Osteocyte (in vitro differentiated cells): ENCODE measurements at regions not wholly inside any gene's neighbourhood (a gene's known extent, or its start where the extent isn't known, plus 50 kb on each side); places are given as distances from the start of the nearest gene placed in this dataset.

Experiments
- DNase-seq: peaks from one replicate; pipeline ENCODE4 v3.0.0; 2021; ENCODE audit warnings: mixed read lengths; ENCODE audit not compliant: unreplicated experiment; ENCODE audit errors: extremely low spot score
- H3K27ac Mint-ChIP-seq: one replicate; pipeline ENCODE4 v1.8.0; 2021; ENCODE audit warnings: mild to moderate bottlenecking, mixed read lengths; ENCODE audit not compliant: unreplicated experiment
- H3K27me3 Mint-ChIP-seq: one replicate; pipeline ENCODE4 v1.8.0; 2021; ENCODE audit warnings: mixed read lengths; ENCODE audit not compliant: unreplicated experiment
- H3K36me3 Mint-ChIP-seq: one replicate; pipeline ENCODE4 v1.8.0; 2021; ENCODE audit warnings: mixed read lengths; ENCODE audit not compliant: unreplicated experiment
- H3K4me1 Mint-ChIP-seq: one replicate; pipeline ENCODE4 v1.8.0; 2021; ENCODE audit warnings: mixed read lengths; ENCODE audit not compliant: unreplicated experiment
- H3K4me3 Mint-ChIP-seq: one replicate; pipeline ENCODE4 v1.8.0; 2021; ENCODE audit warnings: mild to moderate bottlenecking, moderate library complexity, mixed read lengths; ENCODE audit not compliant: unreplicated experiment
- H3K9me3 Mint-ChIP-seq: one replicate; pipeline ENCODE4 v1.8.0; 2021; ENCODE audit warnings: mixed read lengths; ENCODE audit not compliant: unreplicated experiment
- TF ChIP-seq, protein P1 (sequence below): fragments of 200-600 bp; sonication (generic); IDR thresholded peaks from 2 replicates; pipeline ENCODE4 v1.5.0; 2021; ENCODE audit warnings: antibody characterized with exemption, mild to moderate bottlenecking, moderate library complexity

- Mint-ChIP-seq H3K36me3 (no peaks in the 10 kb centered on the region), H3K4me3 (no peak overlapping the region), H3K4me1 (no peaks in the 10 kb centered on the region), H3K9me3 (no peaks in the 10 kb centered on the region), H3K27me3 (no peaks in the 10 kb centered on the region), H3K27ac (no peak overlapping the region)
- no peak for DNase-seq
- TF ChIP-seq, protein P1, sequence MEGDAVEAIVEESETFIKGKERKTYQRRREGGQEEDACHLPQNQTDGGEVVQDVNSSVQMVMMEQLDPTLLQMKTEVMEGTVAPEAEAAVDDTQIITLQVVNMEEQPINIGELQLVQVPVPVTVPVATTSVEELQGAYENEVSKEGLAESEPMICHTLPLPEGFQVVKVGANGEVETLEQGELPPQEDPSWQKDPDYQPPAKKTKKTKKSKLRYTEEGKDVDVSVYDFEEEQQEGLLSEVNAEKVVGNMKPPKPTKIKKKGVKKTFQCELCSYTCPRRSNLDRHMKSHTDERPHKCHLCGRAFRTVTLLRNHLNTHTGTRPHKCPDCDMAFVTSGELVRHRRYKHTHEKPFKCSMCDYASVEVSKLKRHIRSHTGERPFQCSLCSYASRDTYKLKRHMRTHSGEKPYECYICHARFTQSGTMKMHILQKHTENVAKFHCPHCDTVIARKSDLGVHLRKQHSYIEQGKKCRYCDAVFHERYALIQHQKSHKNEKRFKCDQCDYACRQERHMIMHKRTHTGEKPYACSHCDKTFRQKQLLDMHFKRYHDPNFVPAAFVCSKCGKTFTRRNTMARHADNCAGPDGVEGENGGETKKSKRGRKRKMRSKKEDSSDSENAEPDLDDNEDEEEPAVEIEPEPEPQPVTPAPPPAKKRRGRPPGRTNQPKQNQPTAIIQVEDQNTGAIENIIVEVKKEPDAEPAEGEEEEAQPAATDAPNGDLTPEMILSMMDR = no peak
Measured at GRCh38 chr13:58266271-58266670, 634.7 kb downstream of the PCDH17 start.

- Mint-ChIP-seq H3K9me3 (no peaks in the 10 kb centered on the region), H3K4me3 (no peak overlapping the region), H3K4me1 (no peaks in the 10 kb centered on the region), H3K36me3 (no peaks in the 10 kb centered on the region), H3K27ac (no peak overlapping the region), H3K27me3 (peaks cover 3% of the 10 kb centered on the region)
- DNase-seq = no peak
- TF ChIP-seq, protein P1 = no peak
Measured at GRCh38 chr13:58298556-58299135, 667.1 kb downstream of the PCDH17 start.

- H3K9me3 Mint-ChIP-seq = no peaks in the 10 kb centered on the region
- no peak for DNase-seq
- H3K27ac Mint-ChIP-seq = no peak overlapping the region
- TF ChIP-seq, protein P1 = no peak
- H3K36me3 Mint-ChIP-seq = no peaks in the 10 kb centered on the region
- H3K27me3 Mint-ChIP-seq = no peaks in the 10 kb centered on the region
- no peaks in the 10 kb centered on the region for H3K4me1 Mint-ChIP-seq
- no peak overlapping the region for H3K4me3 Mint-ChIP-seq
Measured at GRCh38 chr13:58300224-58300623, 668.7 kb downstream of the PCDH17 start.

DNA sequence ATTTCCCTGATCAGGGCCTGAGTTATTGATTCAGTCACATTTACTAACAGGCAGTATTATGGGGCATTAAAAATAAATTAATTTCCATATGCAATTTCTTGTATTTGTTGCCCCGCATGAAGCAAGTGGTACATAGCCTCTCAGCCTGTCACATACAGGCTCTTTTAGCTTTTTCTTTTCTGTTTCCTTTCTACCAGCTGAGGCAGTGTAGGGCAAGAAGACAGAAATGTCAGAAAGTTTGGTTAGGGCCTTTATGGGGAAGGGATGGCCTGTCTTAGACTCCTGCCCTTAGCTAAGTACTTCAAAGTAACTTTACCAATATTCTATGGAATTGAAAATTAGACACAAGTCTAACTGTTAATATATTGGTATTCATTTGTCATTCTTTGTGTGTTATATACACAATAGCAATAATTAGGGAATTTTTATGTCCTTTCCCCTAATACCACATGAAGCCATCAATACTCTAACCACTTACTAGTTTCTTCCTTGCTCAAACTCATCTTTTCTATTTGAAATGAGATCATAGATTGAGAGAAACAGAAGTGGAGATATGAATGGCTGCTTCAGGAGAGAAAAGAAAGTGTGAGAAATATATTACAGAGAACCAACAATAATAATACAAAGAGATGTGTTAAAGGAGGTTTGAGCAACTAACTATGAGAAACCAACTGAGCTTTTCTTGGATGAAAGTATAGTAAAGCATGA, 669.6 kb downstream of the PCDH17 start:
- TF ChIP-seq, protein P1 = no peak
- H3K36me3 Mint-ChIP-seq = no peaks in the 10 kb centered on the region
- H3K27ac Mint-ChIP-seq = no peak overlapping the region
- H3K27me3 Mint-ChIP-seq = no peaks in the 10 kb centered on the region
- DNase-seq = no peak
- no peak overlapping the region for H3K4me3 Mint-ChIP-seq
- no peaks in the 10 kb centered on the region for H3K9me3 Mint-ChIP-seq
- H3K4me1 Mint-ChIP-seq = no peaks in the 10 kb centered on the region

GRCh38 chr13:58302349-58302748, 670.8 kb downstream of the PCDH17 start:
- TF ChIP-seq, protein P1 = no peak
- Mint-ChIP-seq H3K27me3 (no peaks in the 10 kb centered on the region), H3K4me3 (no peak overlapping the region), H3K36me3 (no peaks in the 10 kb centered on the region), H3K9me3 (no peaks in the 10 kb centered on the region), H3K4me1 (no peaks in the 10 kb centered on the region), H3K27ac (no peak overlapping the region)
- no peak for DNase-seq
